ENCODE measurements at regions not wholly inside any gene's neighbourhood (a gene's known extent, or its start where the extent isn't known, plus 50 kb on each side); places are given as distances from the start of the nearest gene placed in this dataset.

DNA sequence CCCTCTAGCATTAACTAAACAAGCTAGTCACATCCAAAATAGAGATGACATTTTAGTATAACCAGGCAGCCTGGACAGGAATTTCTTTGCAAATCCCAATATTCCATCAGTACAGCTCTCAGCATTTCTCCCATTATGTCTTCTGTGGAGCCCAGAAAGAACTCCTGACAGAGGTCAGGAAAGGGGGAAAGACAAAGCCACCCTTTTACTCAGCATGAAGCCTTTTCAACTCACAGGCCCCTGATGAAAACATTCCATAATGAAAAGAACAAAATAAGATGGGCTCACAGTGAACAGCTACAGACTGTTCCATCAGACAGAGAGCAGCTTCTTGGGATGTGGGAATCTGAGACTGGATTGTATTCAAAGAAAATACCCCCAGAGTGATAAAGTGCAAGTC, 80.6 kb downstream of the TEX35 start:
- Histone ChIP-seq H3K27me3 (ENCODE audit: control insufficient read depth, insufficient read depth, low read length) (no peaks in the 10 kb centered on the region), H3K36me3 (ENCODE audit: control insufficient read depth, insufficient read depth, low read length) (no peaks in the 10 kb centered on the region), H3K27ac (ENCODE audit: low read length) (no peak overlapping the region), H3K4me1 (ENCODE audit: control insufficient read depth, insufficient read depth, low read length) (no peaks in the 10 kb centered on the region), H3K9me3 (ENCODE audit: control insufficient read depth, insufficient read depth, low read length) (no peaks in the 10 kb centered on the region), H3K4me3 (ENCODE audit: low read length) (no peak overlapping the region)
- Mint-ChIP-seq H3K4me1 (no peaks in the 10 kb centered on the region), H3K36me3 (no peaks in the 10 kb centered on the region), H3K27me3 (ENCODE audit: low read depth in 2 of 2) (peaks cover 4 to 14% of the 10 kb centered on the region in 2 donors), H3K4me3 (no peak overlapping the region), H3K9me3 (no peaks in the 10 kb centered on the region), H3K27ac (no peak overlapping the region)
- DNase-seq: no peak
- ATAC-seq: no peak
- TF ChIP-seq, protein P1, sequence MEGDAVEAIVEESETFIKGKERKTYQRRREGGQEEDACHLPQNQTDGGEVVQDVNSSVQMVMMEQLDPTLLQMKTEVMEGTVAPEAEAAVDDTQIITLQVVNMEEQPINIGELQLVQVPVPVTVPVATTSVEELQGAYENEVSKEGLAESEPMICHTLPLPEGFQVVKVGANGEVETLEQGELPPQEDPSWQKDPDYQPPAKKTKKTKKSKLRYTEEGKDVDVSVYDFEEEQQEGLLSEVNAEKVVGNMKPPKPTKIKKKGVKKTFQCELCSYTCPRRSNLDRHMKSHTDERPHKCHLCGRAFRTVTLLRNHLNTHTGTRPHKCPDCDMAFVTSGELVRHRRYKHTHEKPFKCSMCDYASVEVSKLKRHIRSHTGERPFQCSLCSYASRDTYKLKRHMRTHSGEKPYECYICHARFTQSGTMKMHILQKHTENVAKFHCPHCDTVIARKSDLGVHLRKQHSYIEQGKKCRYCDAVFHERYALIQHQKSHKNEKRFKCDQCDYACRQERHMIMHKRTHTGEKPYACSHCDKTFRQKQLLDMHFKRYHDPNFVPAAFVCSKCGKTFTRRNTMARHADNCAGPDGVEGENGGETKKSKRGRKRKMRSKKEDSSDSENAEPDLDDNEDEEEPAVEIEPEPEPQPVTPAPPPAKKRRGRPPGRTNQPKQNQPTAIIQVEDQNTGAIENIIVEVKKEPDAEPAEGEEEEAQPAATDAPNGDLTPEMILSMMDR (IDR thresholded peaks at IDR 0.05): no peak
- intact Hi-C loops (cut with micrococcal nuclease): no loop called here

DNA sequence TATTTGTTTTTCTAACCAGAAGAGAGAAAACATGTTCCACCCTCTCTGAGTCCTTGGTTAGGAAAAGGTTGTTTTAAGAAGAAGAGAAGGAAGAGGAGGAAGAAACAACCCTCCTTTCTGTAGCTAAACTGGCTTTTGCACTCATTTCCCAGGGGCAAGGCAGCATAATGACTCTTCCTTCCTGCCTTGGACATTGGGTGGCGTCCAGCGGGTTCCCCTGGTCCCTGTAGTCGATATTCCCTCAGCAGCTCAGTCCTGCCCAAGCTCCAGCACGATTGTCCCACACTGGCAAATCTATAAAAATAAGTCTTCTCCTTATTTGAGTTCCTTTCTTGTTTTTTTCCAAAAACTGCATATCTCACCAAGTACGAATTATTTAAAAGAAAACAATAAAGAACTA, 81.2 kb downstream of the TEX35 start:
- TF ChIP-seq, protein P1 (IDR thresholded peaks at IDR 0.05): no peak
- no peak for ATAC-seq
- Histone ChIP-seq H3K27me3 (ENCODE audit: control insufficient read depth, insufficient read depth, low read length) (no peaks in the 10 kb centered on the region), H3K9me3 (ENCODE audit: control insufficient read depth, insufficient read depth, low read length) (no peaks in the 10 kb centered on the region), H3K36me3 (ENCODE audit: control insufficient read depth, insufficient read depth, low read length) (no peaks in the 10 kb centered on the region), H3K4me1 (ENCODE audit: control insufficient read depth, insufficient read depth, low read length) (no peaks in the 10 kb centered on the region), H3K4me3 (ENCODE audit: low read length) (no peak overlapping the region), H3K27ac (ENCODE audit: low read length) (no peak overlapping the region)
- DNase-seq: no peak
- Mint-ChIP-seq H3K4me1 (no peaks in the 10 kb centered on the region), H3K27ac (no peak overlapping the region), H3K27me3 (ENCODE audit: low read depth in 2 of 2) (peaks cover 3 to 12% of the 10 kb centered on the region in 2 donors), H3K36me3 (no peaks in the 10 kb centered on the region), H3K4me3 (no peak overlapping the region), H3K9me3 (no peaks in the 10 kb centered on the region)
- WGBS (ENCODE audit: insufficient coverage): 87% methylated on average over 4 of the region's 5 CpGs
- intact Hi-C loops (cut with micrococcal nuclease): no loop called here

DNA sequence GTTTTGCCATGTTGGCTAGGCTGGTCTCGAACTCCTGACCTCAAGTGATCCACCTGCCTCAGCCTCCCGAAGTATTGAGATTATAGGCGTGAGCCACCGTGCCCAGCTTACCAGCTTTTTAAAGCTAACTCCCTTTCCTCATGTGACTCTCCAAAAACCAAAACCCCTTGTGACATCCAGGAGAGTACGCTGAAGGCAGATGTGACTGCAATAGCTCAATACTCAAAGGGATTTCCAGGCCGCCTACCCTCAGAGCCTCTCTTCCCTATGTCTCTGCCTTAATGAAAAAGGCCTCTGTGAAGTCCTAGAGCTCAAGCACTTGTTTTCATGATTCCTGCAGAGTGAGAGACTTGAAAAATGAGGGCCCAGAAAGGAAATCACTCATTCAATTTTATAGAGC, 82.6 kb downstream of the TEX35 start:
- no peaks in the 10 kb centered on the region for H3K27me3 ChIP-seq (ENCODE audit: control insufficient read depth, insufficient read depth, low read length)
- H3K4me3 ChIP-seq (ENCODE audit: low read length): no peak overlapping the region
- no peak overlapping the region for H3K27ac ChIP-seq (ENCODE audit: low read length)
- peaks cover 3% of the 10 kb centered on the region for H3K4me1 ChIP-seq (ENCODE audit: control insufficient read depth, insufficient read depth, low read length)
- H3K36me3 ChIP-seq (ENCODE audit: control insufficient read depth, insufficient read depth, low read length): no peaks in the 10 kb centered on the region
- TF ChIP-seq, protein P1 (IDR thresholded peaks at IDR 0.05): no peak
- Mint-ChIP-seq H3K27ac (no peak overlapping the region), H3K9me3 (no peaks in the 10 kb centered on the region), H3K4me1 (peaks cover 6 to 8% of the 10 kb centered on the region in 2 donors), H3K27me3 (ENCODE audit: low read depth in 2 of 2) (no peaks in the 10 kb centered on the region), H3K36me3 (no peaks in the 10 kb centered on the region), H3K4me3 (no peak overlapping the region)
- no peak for DNase-seq
- 93% methylated on average over 6 of the region's 6 CpGs for WGBS (ENCODE audit: insufficient coverage)
- intact Hi-C loops (cut with micrococcal nuclease): no loop called here
- no peak for ATAC-seq
- H3K9me3 ChIP-seq (ENCODE audit: control insufficient read depth, insufficient read depth, low read length): no peaks in the 10 kb centered on the region

DNA sequence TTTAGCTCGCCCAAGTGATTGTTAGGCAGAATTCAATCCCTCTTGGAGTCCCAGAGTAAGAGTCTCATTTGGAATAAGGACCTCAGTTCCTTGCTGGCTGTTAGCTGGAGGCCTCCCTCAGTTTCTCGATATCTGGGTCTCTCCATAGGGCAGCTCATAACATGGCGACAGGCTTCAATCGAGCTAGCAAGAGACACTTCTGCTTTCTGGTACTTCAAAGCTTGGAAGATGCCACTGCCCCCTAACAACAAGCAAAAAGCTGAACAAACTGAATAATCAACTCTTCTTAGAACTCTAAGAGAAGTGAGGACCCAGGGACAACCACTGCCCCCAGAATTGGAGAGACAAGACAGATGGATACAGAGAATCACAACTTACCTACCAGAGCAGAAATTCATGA, 86.2 kb downstream of the TEX35 start:
- Histone ChIP-seq H3K4me1 (ENCODE audit: control insufficient read depth, insufficient read depth, low read length) (peaks cover 5% of the 10 kb centered on the region), H3K4me3 (ENCODE audit: low read length) (no peak overlapping the region), H3K9me3 (ENCODE audit: control insufficient read depth, insufficient read depth, low read length) (no peaks in the 10 kb centered on the region), H3K36me3 (ENCODE audit: control insufficient read depth, insufficient read depth, low read length) (no peaks in the 10 kb centered on the region), H3K27ac (ENCODE audit: low read length) (peak overlapping the region; percentile 13), H3K27me3 (ENCODE audit: control insufficient read depth, insufficient read depth, low read length) (no peaks in the 10 kb centered on the region)
- Mint-ChIP-seq H3K4me3 (no peak overlapping the region), H3K9me3 (no peaks in the 10 kb centered on the region), H3K27me3 (ENCODE audit: low read depth in 2 of 2) (no peaks in the 10 kb centered on the region), H3K27ac (no peak overlapping the region), H3K36me3 (no peaks in the 10 kb centered on the region), H3K4me1 (peaks cover 6 to 8% of the 10 kb centered on the region in 2 donors)
- intact Hi-C loops (cut with micrococcal nuclease): no loop called here
- TF ChIP-seq, protein P1 (IDR thresholded peaks at IDR 0.05): no peak
- ATAC-seq: no peak
- WGBS (ENCODE audit: insufficient coverage): 79% methylated on average over 4 of the region's 4 CpGs
- DNase-seq: no peak
